MG63 (cell line): ENCODE measurements at regions not wholly inside any gene's neighbourhood (a gene's known extent, or its start where the extent isn't known, plus 50 kb on each side); places are given as distances from the start of the nearest gene placed in this dataset.
A peak's percentile ranks its signal among the peaks of the same experiment; 100 is the strongest.
"Not testable (repeated sequence)": the region's sequence is repeated elsewhere in the genome, so short reads cannot be mapped to it uniquely, and the experiment has no call there.

Experiments used
- DNase-seq: peaks from one replicate; pipeline ENCODE4 v3.0.0-alpha.2; 2020
- H3K27me3 ChIP-seq: fragments of 250-450 bp; sonication (Bioruptor Pico); 2 replicates; pipeline ENCODE4 v1.5.1; 2020; ENCODE audit warnings: mild to moderate bottlenecking, moderate library complexity
- H3K36me3 ChIP-seq: fragments of 250-450 bp; sonication (Bioruptor Pico); 2 replicates; pipeline ENCODE4 v1.5.1; 2020; ENCODE audit warnings: mild to moderate bottlenecking, moderate library complexity
- H3K4me3 ChIP-seq: fragments of 250-450 bp; sonication (Bioruptor Pico); 2 replicates; pipeline ENCODE4 v1.5.1; 2020; ENCODE audit warnings: mild to moderate bottlenecking, moderate library complexity
- H3K9me3 ChIP-seq: fragments of 250-450 bp; sonication (Bioruptor Pico); 2 replicates; pipeline ENCODE4 v1.5.1; 2020; ENCODE audit warnings: mild to moderate bottlenecking, moderate library complexity

- peak; percentile 5 for DNase-seq
- H3K27me3 ChIP-seq, H3K36me3 ChIP-seq, H3K4me3 ChIP-seq, H3K9me3 ChIP-seq: not testable (repeated sequence)
These were observed 92.0 kb downstream of the PPIAL4A start for GRCh38 chr1:120981489-120982094.

GRCh38 chr1:120994614-120995013 is 105.0 kb downstream of the PPIAL4A start:
- H3K36me3 ChIP-seq, H3K9me3 ChIP-seq, H3K27me3 ChIP-seq, H3K4me3 ChIP-seq, DNase-seq: not testable (repeated sequence)

DNA sequence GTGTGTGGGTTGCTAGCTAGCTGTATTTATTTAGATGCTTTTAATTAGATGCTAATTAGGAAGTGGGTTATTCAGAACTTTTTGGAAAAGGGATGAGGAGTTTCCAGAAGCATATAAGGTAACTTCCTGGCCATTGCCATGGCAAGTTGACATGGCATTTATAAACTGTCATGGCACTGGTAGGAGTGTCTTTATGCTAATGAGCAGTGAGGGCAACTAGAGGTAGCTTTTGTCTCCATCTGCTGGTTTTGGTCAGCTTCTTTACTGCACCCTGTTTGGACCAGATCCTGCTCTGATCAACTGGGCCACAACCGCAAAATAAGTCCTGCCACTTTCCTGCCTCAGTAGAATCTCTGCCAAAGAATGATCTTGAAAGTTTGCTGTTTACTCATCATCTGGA is 105.5 kb downstream of the PPIAL4A start:
- not testable (repeated sequence) for H3K9me3 ChIP-seq, H3K36me3 ChIP-seq, H3K4me3 ChIP-seq, DNase-seq, H3K27me3 ChIP-seq

DNA sequence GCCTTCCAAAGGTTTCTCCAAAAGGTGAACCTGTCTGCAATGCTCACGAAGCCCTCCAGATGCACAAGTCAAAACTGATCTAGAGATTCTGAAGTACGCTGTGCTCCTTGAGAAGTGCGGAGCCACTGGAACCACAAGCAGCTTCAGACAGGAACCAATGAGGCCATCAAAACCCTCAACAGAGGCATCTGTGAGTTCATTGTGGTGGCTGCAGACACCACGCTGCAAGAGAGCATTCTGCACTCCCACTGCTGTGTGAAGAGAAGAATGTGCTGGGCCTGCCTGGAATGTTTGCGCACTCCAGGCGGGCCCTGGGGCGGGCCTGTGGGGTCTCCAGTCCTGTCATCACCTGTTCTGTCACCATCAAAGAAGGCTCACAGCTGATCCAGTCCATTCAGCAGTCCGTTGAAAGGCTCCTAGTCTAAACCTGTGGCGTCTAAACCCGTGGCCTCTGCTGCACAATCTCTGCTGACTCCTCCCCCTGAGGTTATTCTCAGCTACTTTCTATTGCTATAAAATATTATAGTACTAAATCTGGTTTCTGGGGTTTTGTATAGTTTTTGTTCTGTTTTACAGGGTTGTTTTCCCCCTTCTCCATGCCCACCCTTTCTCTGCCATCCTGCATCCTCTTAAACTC is 111.6 kb downstream of the PPIAL4A start:
- not testable (repeated sequence) for H3K27me3 ChIP-seq, H3K36me3 ChIP-seq, H3K9me3 ChIP-seq, H3K4me3 ChIP-seq, DNase-seq

GRCh38 chr1:121003230-121003629 is 113.7 kb downstream of the PPIAL4A start:
- DNase-seq, H3K27me3 ChIP-seq, H3K4me3 ChIP-seq, H3K36me3 ChIP-seq, H3K9me3 ChIP-seq: not testable (repeated sequence)

DNA sequence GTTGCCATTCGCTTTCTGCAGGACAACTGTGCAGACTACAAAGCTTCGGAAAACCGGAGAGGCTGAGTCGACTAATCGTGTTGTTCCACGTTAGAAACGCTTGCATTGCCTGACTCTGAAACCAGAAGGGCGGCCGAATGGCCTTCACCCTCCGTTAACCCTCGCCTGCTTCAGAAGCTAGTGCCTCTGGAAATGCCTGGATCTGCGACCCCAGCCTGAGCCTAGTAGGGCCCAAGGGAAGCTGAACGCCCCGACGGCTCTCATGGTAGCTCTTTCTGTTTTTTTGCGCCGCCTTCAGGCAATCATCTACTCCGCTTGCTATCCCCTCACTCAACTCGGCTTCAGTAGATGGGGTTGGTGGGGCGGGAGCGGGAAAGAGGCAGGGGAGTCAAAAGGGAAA is 117.3 kb downstream of the PPIAL4A start:
- not testable (repeated sequence) for H3K4me3 ChIP-seq, H3K9me3 ChIP-seq, H3K36me3 ChIP-seq, H3K27me3 ChIP-seq, DNase-seq

DNA sequence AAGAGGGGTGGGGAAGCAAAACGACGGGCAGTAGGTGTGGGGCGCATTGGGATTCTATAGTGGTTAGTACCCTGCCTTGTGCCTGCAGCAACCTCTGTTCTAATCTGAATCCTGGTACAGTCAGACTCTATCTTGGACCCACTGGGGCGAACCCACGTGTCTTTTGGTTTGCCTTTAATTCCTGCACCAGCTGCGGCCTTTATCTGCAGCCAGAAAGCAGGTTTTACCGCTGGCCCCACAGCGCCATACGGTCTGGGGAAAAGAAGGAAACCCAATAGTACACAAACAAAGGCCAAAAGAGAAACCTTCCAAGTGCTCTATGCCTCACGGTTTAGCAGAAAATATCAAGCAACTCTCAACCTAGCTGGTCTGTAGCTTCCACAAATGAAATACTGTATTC is 118.2 kb downstream of the PPIAL4A start:
- DNase-seq, H3K9me3 ChIP-seq, H3K4me3 ChIP-seq, H3K27me3 ChIP-seq, H3K36me3 ChIP-seq: not testable (repeated sequence)

GRCh38 chr1:121008512-121009215 is 119.1 kb downstream of the PPIAL4A start:
- not testable (repeated sequence) for H3K27me3 ChIP-seq, H3K9me3 ChIP-seq, H3K36me3 ChIP-seq, DNase-seq, H3K4me3 ChIP-seq

DNA sequence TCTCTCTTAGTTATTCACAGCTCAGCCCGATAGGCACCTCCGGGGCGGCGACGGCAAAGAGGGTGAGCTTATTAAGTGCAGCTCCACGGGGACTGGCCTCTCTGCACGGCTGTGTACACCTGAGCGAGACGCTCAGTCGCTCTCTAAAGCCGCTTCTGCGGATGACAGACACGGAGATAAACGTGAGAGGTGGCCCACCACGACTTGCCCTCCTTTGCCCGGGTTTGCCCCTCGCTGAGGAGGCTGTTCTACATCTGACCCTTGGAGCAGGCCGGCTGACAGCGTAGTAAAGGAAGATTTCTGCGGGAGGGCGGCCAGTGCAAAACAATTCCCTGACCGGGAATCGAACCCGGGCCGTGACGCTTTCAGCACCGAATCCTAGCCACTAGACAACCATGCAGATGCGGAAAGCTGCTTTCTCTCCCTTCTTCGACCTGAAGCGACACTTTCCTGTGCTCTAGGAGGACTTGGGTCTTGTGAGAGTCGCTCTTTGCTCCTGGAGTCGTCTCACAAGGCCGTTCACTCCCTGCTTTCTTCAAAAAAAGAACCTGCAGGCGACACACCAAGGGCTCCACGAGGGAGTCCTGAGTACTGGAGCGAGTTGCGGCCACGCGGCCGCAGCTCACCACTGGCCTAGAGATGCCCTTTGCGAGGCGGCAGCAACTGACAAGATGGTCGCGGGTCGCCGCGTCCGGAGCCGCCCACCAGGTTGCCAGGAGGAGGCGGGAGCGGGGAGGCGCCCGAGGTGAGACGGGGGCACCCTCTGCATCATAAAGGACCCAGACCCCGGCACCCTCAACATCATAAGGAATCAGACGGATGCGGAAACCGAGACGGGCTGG is 119.9 kb downstream of the PPIAL4A start:
- not testable (repeated sequence) for H3K36me3 ChIP-seq, H3K4me3 ChIP-seq, H3K9me3 ChIP-seq, DNase-seq, H3K27me3 ChIP-seq

DNA sequence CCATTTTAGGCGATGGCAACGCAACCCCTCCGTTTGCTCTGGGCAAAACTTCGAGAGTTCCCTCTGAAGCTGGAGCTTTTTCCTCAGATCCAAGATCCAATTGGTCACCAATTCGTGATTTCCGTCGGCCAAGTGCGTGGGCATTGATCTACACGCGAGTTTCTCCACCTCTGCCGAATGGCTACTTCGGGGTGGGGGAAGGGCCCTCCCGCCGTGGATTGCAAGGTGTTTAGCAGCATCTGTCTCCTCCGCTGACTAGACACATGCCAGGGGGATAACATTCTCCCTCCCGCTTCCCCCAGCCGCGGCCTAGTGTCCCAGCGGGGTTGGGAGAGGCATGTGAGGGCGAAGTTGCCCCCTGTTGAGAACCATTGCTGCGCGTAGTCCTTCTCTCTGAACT is 120.6 kb downstream of the PPIAL4A start:
- DNase-seq, H3K27me3 ChIP-seq, H3K4me3 ChIP-seq, H3K9me3 ChIP-seq, H3K36me3 ChIP-seq: not testable (repeated sequence)

DNA sequence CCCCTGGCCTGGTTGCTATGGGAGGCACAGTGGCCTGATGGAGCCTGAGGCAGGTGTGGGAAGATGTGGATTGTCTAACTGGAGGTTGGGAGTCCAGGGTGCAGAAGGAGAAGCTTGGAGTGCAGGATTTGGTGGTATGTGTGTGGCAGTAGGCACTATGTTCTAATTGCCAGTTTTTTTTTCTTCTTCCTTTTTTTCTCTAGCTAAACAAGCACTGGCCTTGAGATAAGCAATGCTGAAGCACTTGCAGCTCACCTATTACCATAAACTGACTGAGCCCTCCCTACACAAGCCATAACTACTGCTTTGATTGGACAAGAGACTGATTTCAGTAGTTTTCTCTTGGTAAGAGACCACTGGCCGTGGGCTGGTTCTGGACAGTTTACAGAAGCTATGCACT is 123.6 kb downstream of the PPIAL4A start:
- not testable (repeated sequence) for DNase-seq, H3K9me3 ChIP-seq, H3K27me3 ChIP-seq, H3K36me3 ChIP-seq, H3K4me3 ChIP-seq

GRCh38 chr1:121016182-121017028 is 126.8 kb downstream of the PPIAL4A start:
- H3K9me3 ChIP-seq, H3K36me3 ChIP-seq, H3K27me3 ChIP-seq, H3K4me3 ChIP-seq: not testable (repeated sequence)
- peak; percentile 56 for DNase-seq

GRCh38 chr1:121019715-121020349 is 130.3 kb downstream of the PPIAL4A start:
- H3K4me3 ChIP-seq, H3K36me3 ChIP-seq, H3K27me3 ChIP-seq: not testable (repeated sequence)

GRCh38 chr1:121020350-121021236 is 131.0 kb downstream of the PPIAL4A start:
- H3K4me3 ChIP-seq = peak overlapping the region; percentile 29
- DNase-seq = peak; percentile 39
- not testable (repeated sequence) for H3K9me3 ChIP-seq, H3K27me3 ChIP-seq, H3K36me3 ChIP-seq

More at GRCh38 chr1:121019715-121020349, 130.3 kb downstream of the PPIAL4A start:
- not testable (repeated sequence) for H3K9me3 ChIP-seq, DNase-seq

- not testable (repeated sequence) for H3K27me3 ChIP-seq, H3K36me3 ChIP-seq, H3K9me3 ChIP-seq, H3K4me3 ChIP-seq, DNase-seq
These were observed 132.1 kb downstream of the PPIAL4A start for GRCh38 chr1:121021716-121022115.
